ENCODE measurements at regions not wholly inside any gene's neighbourhood (a gene's known extent, or its start where the extent isn't known, plus 50 kb on each side); places are given as distances from the start of the nearest gene placed in this dataset.

- no peaks in the 10 kb centered on the region for H3K79me1 ChIP-seq (ENCODE audit: low read length)
- H3K56ac ChIP-seq (ENCODE audit: low read length), result no peak overlapping the region
- H2BK120ac ChIP-seq (ENCODE audit: low read depth, low read length), result no peak overlapping the region
- H3K4ac ChIP-seq (ENCODE audit: low read depth, low read length), result no peak overlapping the region
- H3K79me2 ChIP-seq (ENCODE audit: control insufficient read depth, insufficient read depth, low read length), result no peaks in the 10 kb centered on the region
- H3K23ac ChIP-seq (ENCODE audit: low read length), result no peak overlapping the region
- H2AK5ac ChIP-seq (ENCODE audit: low read length), result no peak overlapping the region
- H3K4me1 ChIP-seq (ENCODE audit: control insufficient read depth, low read depth, low read length), result no peaks in the 10 kb centered on the region
- H3K27ac ChIP-seq (ENCODE audit: low read depth, low read length), result no peak overlapping the region
- H4K5ac ChIP-seq (ENCODE audit: low read length), result no peak overlapping the region
- no peaks in the 10 kb centered on the region for H3K27me3 ChIP-seq (ENCODE audit: insufficient read depth, low read length, poor library complexity)
- no peak overlapping the region for H2BK5ac ChIP-seq (ENCODE audit: low read length)
- H3K4me3 ChIP-seq (ENCODE audit: low read length), result no peak overlapping the region
- no peak overlapping the region for H3K9ac ChIP-seq (ENCODE audit: low read length)
- no peak for DNase-seq
- H3K18ac ChIP-seq (ENCODE audit: low read length), result no peak overlapping the region
- H3K36me3 ChIP-seq (ENCODE audit: control insufficient read depth, insufficient read depth, low read length), result no peaks in the 10 kb centered on the region
- H3K4me2 ChIP-seq (ENCODE audit: low read length), result no peak overlapping the region
- no peak overlapping the region for H4K8ac ChIP-seq (ENCODE audit: low read depth, low read length)
- no CpG with 5 or more reads among the region's 1 CpG for WGBS (ENCODE audit: extremely low coverage, insufficient coverage, low lambda C conversion rate)
- H2BK15ac ChIP-seq (replicated peaks; ENCODE audit: low read depth), result no peak overlapping the region
Observed at GRCh38 chrY:8390310-8390709, 947.0 kb upstream of the TSPY4 start.

DNA sequence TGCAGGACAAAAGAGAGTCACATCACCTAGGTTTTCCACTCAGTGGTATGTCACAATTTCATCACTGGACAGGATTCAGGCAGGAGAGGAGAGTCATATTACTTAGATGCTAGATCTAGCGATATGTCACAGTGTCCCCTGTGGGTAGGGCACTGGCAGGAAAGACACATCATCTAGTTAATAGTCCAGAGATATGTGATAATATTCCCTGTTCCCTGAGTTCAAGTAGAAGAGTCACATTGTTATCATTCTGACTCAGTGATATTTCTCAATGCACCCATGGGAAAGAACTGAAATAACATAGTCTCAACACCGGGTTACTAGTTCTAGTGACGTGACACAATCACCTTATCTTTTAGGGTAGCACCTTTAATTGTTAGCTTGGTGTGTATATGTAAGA lies 944.0 kb upstream of the TSPY4 start:
- H3K79me1 ChIP-seq (ENCODE audit: low read length), result no peaks in the 10 kb centered on the region
- no peaks in the 10 kb centered on the region for H3K27me3 ChIP-seq (ENCODE audit: insufficient read depth, low read length, poor library complexity)
- H3K36me3 ChIP-seq (ENCODE audit: control insufficient read depth, insufficient read depth, low read length), result no peaks in the 10 kb centered on the region
- H4K8ac ChIP-seq (ENCODE audit: low read depth, low read length), result no peak overlapping the region
- no peaks in the 10 kb centered on the region for H3K79me2 ChIP-seq (ENCODE audit: control insufficient read depth, insufficient read depth, low read length)
- WGBS (ENCODE audit: extremely low coverage, insufficient coverage, low lambda C conversion rate), result no CpG with 5 or more reads among the region's 3 CpGs
- H3K4me1 ChIP-seq (ENCODE audit: control insufficient read depth, low read depth, low read length), result no peaks in the 10 kb centered on the region
- no peak overlapping the region for H3K23ac ChIP-seq (ENCODE audit: low read length)
- H3K4me3 ChIP-seq (ENCODE audit: low read length), result no peak overlapping the region
- no peak overlapping the region for H3K4me2 ChIP-seq (ENCODE audit: low read length)
- H2BK5ac ChIP-seq (ENCODE audit: low read length), result no peak overlapping the region
- H3K4ac ChIP-seq (ENCODE audit: low read depth, low read length), result no peak overlapping the region
- no peak overlapping the region for H4K5ac ChIP-seq (ENCODE audit: low read length)
- no peak overlapping the region for H3K56ac ChIP-seq (ENCODE audit: low read length)
- H2BK15ac ChIP-seq (replicated peaks; ENCODE audit: low read depth), result no peak overlapping the region
- H3K18ac ChIP-seq (ENCODE audit: low read length), result no peak overlapping the region
- no peak overlapping the region for H3K27ac ChIP-seq (ENCODE audit: low read depth, low read length)
- H2BK120ac ChIP-seq (ENCODE audit: low read depth, low read length), result no peak overlapping the region
- no peak for DNase-seq
- no peak overlapping the region for H3K9ac ChIP-seq (ENCODE audit: low read length)
- no peak overlapping the region for H2AK5ac ChIP-seq (ENCODE audit: low read length)

- Histone ChIP-seq H2BK5ac (ENCODE audit: low read length) (no peak overlapping the region), H4K8ac (ENCODE audit: low read depth, low read length) (no peak overlapping the region), H3K4me2 (ENCODE audit: low read length) (no peak overlapping the region), H3K27ac (ENCODE audit: low read depth, low read length) (no peak overlapping the region), H3K9ac (ENCODE audit: low read length) (no peak overlapping the region), H3K27me3 (ENCODE audit: insufficient read depth, low read length, poor library complexity) (no peaks in the 10 kb centered on the region), H3K36me3 (ENCODE audit: control insufficient read depth, insufficient read depth, low read length) (no peaks in the 10 kb centered on the region), H2BK120ac (ENCODE audit: low read depth, low read length) (no peak overlapping the region), H2AK5ac (ENCODE audit: low read length) (no peak overlapping the region), H3K4me3 (ENCODE audit: low read length) (no peak overlapping the region), H3K23ac (ENCODE audit: low read length) (no peak overlapping the region), H3K4ac (ENCODE audit: low read depth, low read length) (no peak overlapping the region), H3K79me1 (ENCODE audit: low read length) (no peaks in the 10 kb centered on the region), H3K4me1 (ENCODE audit: control insufficient read depth, low read depth, low read length) (no peaks in the 10 kb centered on the region), H3K56ac (ENCODE audit: low read length) (no peak overlapping the region), H3K18ac (ENCODE audit: low read length) (no peak overlapping the region), H2BK15ac (replicated peaks; ENCODE audit: low read depth) (no peak overlapping the region), H4K5ac (ENCODE audit: low read length) (no peak overlapping the region), H3K79me2 (ENCODE audit: control insufficient read depth, insufficient read depth, low read length) (no peaks in the 10 kb centered on the region)
- DNase-seq, result no peak
- whole genome bisulfite sequencing (ENCODE audit: extremely low coverage, insufficient coverage, low lambda C conversion rate), result no CpG with 5 or more reads among the region's 4 CpGs
Observed at GRCh38 chrY:8422906-8423305, 914.4 kb upstream of the TSPY4 start.

DNA sequence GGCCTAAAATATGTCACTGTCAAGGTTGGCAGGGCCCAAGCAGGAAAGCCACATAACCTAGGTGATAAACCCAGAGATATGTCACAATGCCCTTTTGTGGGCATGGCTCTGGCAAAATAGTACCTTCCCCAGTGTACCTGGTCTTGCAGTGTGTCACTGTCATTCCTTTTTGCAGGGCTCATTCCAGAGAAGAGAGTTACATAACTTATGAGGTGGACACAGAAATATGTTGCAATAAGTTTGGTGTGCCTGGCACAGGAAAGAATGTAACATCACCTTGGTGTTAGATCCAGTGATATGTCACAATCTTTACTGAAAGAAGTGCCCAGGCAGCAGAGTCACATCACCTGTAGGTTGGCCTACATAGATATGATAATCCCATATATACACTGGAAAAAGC lies 910.8 kb upstream of the TSPY4 start:
- no peaks in the 10 kb centered on the region for H3K36me3 ChIP-seq (ENCODE audit: control insufficient read depth, insufficient read depth, low read length)
- H3K4ac ChIP-seq (ENCODE audit: low read depth, low read length), result no peak overlapping the region
- no peak overlapping the region for H3K9ac ChIP-seq (ENCODE audit: low read length)
- H3K4me3 ChIP-seq (ENCODE audit: low read length), result no peak overlapping the region
- H3K4me2 ChIP-seq (ENCODE audit: low read length), result no peak overlapping the region
- H4K5ac ChIP-seq (ENCODE audit: low read length), result no peak overlapping the region
- no peak overlapping the region for H3K18ac ChIP-seq (ENCODE audit: low read length)
- no peaks in the 10 kb centered on the region for H3K79me1 ChIP-seq (ENCODE audit: low read length)
- no peak overlapping the region for H2BK120ac ChIP-seq (ENCODE audit: low read depth, low read length)
- no peak overlapping the region for H2BK15ac ChIP-seq (replicated peaks; ENCODE audit: low read depth)
- H2AK5ac ChIP-seq (ENCODE audit: low read length), result no peak overlapping the region
- no peak overlapping the region for H3K27ac ChIP-seq (ENCODE audit: low read depth, low read length)
- no peak overlapping the region for H3K23ac ChIP-seq (ENCODE audit: low read length)
- H2BK5ac ChIP-seq (ENCODE audit: low read length), result no peak overlapping the region
- H4K8ac ChIP-seq (ENCODE audit: low read depth, low read length), result no peak overlapping the region
- no peaks in the 10 kb centered on the region for H3K4me1 ChIP-seq (ENCODE audit: control insufficient read depth, low read depth, low read length)
- H3K79me2 ChIP-seq (ENCODE audit: control insufficient read depth, insufficient read depth, low read length), result no peaks in the 10 kb centered on the region
- H3K27me3 ChIP-seq (ENCODE audit: insufficient read depth, low read length, poor library complexity), result no peaks in the 10 kb centered on the region
- no peak for DNase-seq
- no peak overlapping the region for H3K56ac ChIP-seq (ENCODE audit: low read length)

GRCh38 chrY:8437510-8437909 lies 899.8 kb upstream of the TSPY4 start:
- H2BK120ac ChIP-seq (ENCODE audit: low read depth, low read length), result no peak overlapping the region
- no peak overlapping the region for H3K4me2 ChIP-seq (ENCODE audit: low read length)
- H2AK5ac ChIP-seq (ENCODE audit: low read length), result no peak overlapping the region
- no peaks in the 10 kb centered on the region for H3K36me3 ChIP-seq (ENCODE audit: control insufficient read depth, insufficient read depth, low read length)
- no peak overlapping the region for H2BK15ac ChIP-seq (replicated peaks; ENCODE audit: low read depth)
- H3K4me1 ChIP-seq (ENCODE audit: control insufficient read depth, low read depth, low read length), result no peaks in the 10 kb centered on the region
- no peaks in the 10 kb centered on the region for H3K79me2 ChIP-seq (ENCODE audit: control insufficient read depth, insufficient read depth, low read length)
- no peak overlapping the region for H4K5ac ChIP-seq (ENCODE audit: low read length)
- DNase-seq, result no peak
- H3K9ac ChIP-seq (ENCODE audit: low read length), result no peak overlapping the region
- H3K27me3 ChIP-seq (ENCODE audit: insufficient read depth, low read length, poor library complexity), result no peaks in the 10 kb centered on the region
- H3K27ac ChIP-seq (ENCODE audit: low read depth, low read length), result no peak overlapping the region
- no peaks in the 10 kb centered on the region for H3K79me1 ChIP-seq (ENCODE audit: low read length)
- no peak overlapping the region for H3K18ac ChIP-seq (ENCODE audit: low read length)
- WGBS (ENCODE audit: extremely low coverage, insufficient coverage, low lambda C conversion rate), result no CpG with 5 or more reads among the region's 3 CpGs
- H2BK5ac ChIP-seq (ENCODE audit: low read length), result no peak overlapping the region
- no peak overlapping the region for H3K4ac ChIP-seq (ENCODE audit: low read depth, low read length)
- H4K8ac ChIP-seq (ENCODE audit: low read depth, low read length), result no peak overlapping the region
- no peak overlapping the region for H3K56ac ChIP-seq (ENCODE audit: low read length)
- H3K23ac ChIP-seq (ENCODE audit: low read length), result no peak overlapping the region
- no peak overlapping the region for H3K4me3 ChIP-seq (ENCODE audit: low read length)

DNA sequence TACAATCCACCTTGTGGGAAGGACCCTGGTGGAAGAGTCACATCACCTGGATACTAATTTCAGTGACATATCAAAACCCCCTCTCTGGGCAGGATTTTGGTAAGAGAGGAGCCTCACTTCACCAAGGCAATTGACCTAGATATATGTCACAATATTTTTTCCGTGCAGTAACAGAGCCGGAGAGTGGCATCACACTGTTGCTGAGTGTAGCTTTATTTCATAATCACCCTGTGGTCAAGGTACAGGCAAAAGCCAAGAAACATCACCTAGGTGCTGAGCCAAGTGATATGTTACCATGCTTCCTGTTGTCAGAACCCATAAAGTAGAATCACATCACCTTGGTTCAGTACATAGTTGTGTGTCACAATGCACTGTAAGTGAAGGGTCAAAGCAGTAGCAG lies 895.2 kb upstream of the TSPY4 start:
- Histone ChIP-seq H4K5ac (ENCODE audit: low read length) (no peak overlapping the region), H3K9ac (ENCODE audit: low read length) (no peak overlapping the region), H3K27ac (ENCODE audit: low read depth, low read length) (no peak overlapping the region), H3K56ac (ENCODE audit: low read length) (no peak overlapping the region), H3K4ac (ENCODE audit: low read depth, low read length) (no peak overlapping the region), H3K4me3 (ENCODE audit: low read length) (no peak overlapping the region), H4K8ac (ENCODE audit: low read depth, low read length) (no peak overlapping the region), H3K4me1 (ENCODE audit: control insufficient read depth, low read depth, low read length) (no peaks in the 10 kb centered on the region), H3K18ac (ENCODE audit: low read length) (no peak overlapping the region), H3K79me2 (ENCODE audit: control insufficient read depth, insufficient read depth, low read length) (no peaks in the 10 kb centered on the region), H2BK15ac (replicated peaks; ENCODE audit: low read depth) (no peak overlapping the region), H3K27me3 (ENCODE audit: insufficient read depth, low read length, poor library complexity) (no peaks in the 10 kb centered on the region), H2AK5ac (ENCODE audit: low read length) (no peak overlapping the region), H3K4me2 (ENCODE audit: low read length) (no peak overlapping the region), H3K79me1 (ENCODE audit: low read length) (no peaks in the 10 kb centered on the region), H3K36me3 (ENCODE audit: control insufficient read depth, insufficient read depth, low read length) (no peaks in the 10 kb centered on the region), H3K23ac (ENCODE audit: low read length) (no peak overlapping the region), H2BK5ac (ENCODE audit: low read length) (no peak overlapping the region), H2BK120ac (ENCODE audit: low read depth, low read length) (no peak overlapping the region)
- no peak for DNase-seq
- no CpG with 5 or more reads among the region's 2 CpGs for WGBS (ENCODE audit: extremely low coverage, insufficient coverage, low lambda C conversion rate)
